NCI-H2107 treated with DMSO at 0.1 percent for 48 hours (cell line): ENCODE measurements at regions not wholly inside any gene's neighbourhood (a gene's known extent, or its start where the extent isn't known, plus 50 kb on each side); places are given as distances from the start of the nearest gene placed in this dataset.
"Not testable (repeated sequence)": the region's sequence is repeated elsewhere in the genome, so short reads cannot be mapped to it uniquely, and the experiment has no call there.

Experiments used
- DNase-seq: peaks from one replicate; lab custom pipeline; 2025; ENCODE audit not compliant: unreplicated experiment; lab: John Stamatoyannopoulos, UW

- DNase-seq, result no peak
Measured at GRCh38 chr1:221241157-221241556, 361.9 kb downstream of the HLX start.

- no peak for DNase-seq
Measured at GRCh38 chr1:221241592-221241991, 362.3 kb downstream of the HLX start.

- no peak for DNase-seq
Measured at GRCh38 chr1:221246067-221246466, 366.8 kb downstream of the HLX start.

GRCh38 chr1:221246628-221247415, 367.6 kb downstream of the HLX start:
- DNase-seq, result no peak

GRCh38 chr1:221251580-221251979, 372.3 kb downstream of the HLX start:
- DNase-seq, result no peak

- DNase-seq, result no peak
Measured at GRCh38 chr1:221254813-221255212, 375.6 kb downstream of the HLX start.

- no peak for DNase-seq
Measured at GRCh38 chr1:221256773-221257172, 377.5 kb downstream of the HLX start.

- DNase-seq, result not testable (repeated sequence)
Measured at GRCh38 chr1:221257548-221257947, 378.3 kb downstream of the HLX start.

GRCh38 chr1:221262677-221263076, 383.4 kb downstream of the HLX start:
- not testable (repeated sequence) for DNase-seq

- peak; percentile 90 for DNase-seq
Measured at GRCh38 chr1:221263831-221264767, 384.9 kb downstream of the HLX start.

GRCh38 chr1:221264848-221265247, 385.6 kb downstream of the HLX start:
- no peak for DNase-seq

- no peak for DNase-seq
Measured at GRCh38 chr1:221268295-221268694, 389.1 kb downstream of the HLX start.

- no peak for DNase-seq
Measured at GRCh38 chr1:221271701-221272100, 392.5 kb downstream of the HLX start.

GRCh38 chr1:221272940-221273339, 393.7 kb downstream of the HLX start:
- no peak for DNase-seq

- peak; percentile 96 for DNase-seq
Measured at GRCh38 chr1:221274373-221274772, 395.1 kb downstream of the HLX start.

GRCh38 chr1:221276896-221277409, 397.7 kb downstream of the HLX start:
- DNase-seq, result peak; percentile 84

- DNase-seq, result no peak
Measured at GRCh38 chr1:221279146-221279545, 399.9 kb downstream of the HLX start.

GRCh38 chr1:221283532-221283931, 404.3 kb downstream of the HLX start:
- no peak for DNase-seq

- DNase-seq, result no peak
Measured at GRCh38 chr1:221284028-221284427, 404.8 kb downstream of the HLX start.

- DNase-seq, result not testable (repeated sequence)
Measured at GRCh38 chr1:221284991-221285390, 405.7 kb downstream of the HLX start.

- not testable (repeated sequence) for DNase-seq
Measured at GRCh38 chr1:221285458-221286210, 406.4 kb downstream of the HLX start.
